Activated B cell treated with CpG ODN at 0.5 μM for 24 hours (primary cell): ENCODE measurements at regions not wholly inside any gene's neighbourhood (a gene's known extent, or its start where the extent isn't known, plus 50 kb on each side); places are given as distances from the start of the nearest gene placed in this dataset.

Experiments
- ATAC-seq: fragments of 200-7000 bp; cut with Tn5 transposase; one replicate; pipeline ENCODE4 v1.10.0; 2021; ENCODE audit warnings: low read depth, mild to moderate bottlenecking, moderate library complexity
- CTCF ChIA-PET: fragments of 350-600 bp; sonication (Branson Sonifier 250); formaldehyde crosslinking; loops from one replicate; lab custom pipeline; 2021; ENCODE audit warnings: antibody characterized with exemption; lab: Charles Lee
- POLR2A ChIA-PET: fragments of 350-600 bp; sonication (Branson Sonifier 250); formaldehyde crosslinking; loops from one replicate; lab custom pipeline; 2021; ENCODE audit warnings: antibody characterized with exemption; lab: Charles Lee
- DNase-seq: peaks from one replicate; pipeline ENCODE4 v3.0.0; 2022
- H3K27ac Mint-ChIP-seq: one replicate; pipeline ENCODE4 v1.8.0; 2020; ENCODE audit warnings: mixed read lengths
- H3K27me3 Mint-ChIP-seq: one replicate; pipeline ENCODE4 v1.8.0; 2021; ENCODE audit warnings: mixed read lengths
- H3K36me3 Mint-ChIP-seq: one replicate; pipeline ENCODE4 v1.8.0; 2021; ENCODE audit warnings: low read depth, mixed read lengths
- H3K4me1 Mint-ChIP-seq: one replicate; pipeline ENCODE4 v1.8.0; 2021; ENCODE audit warnings: mixed read lengths
- H3K4me3 Mint-ChIP-seq: one replicate; pipeline ENCODE4 v1.8.0; 2020; ENCODE audit warnings: mild to moderate bottlenecking, mixed read lengths
- H3K9me3 Mint-ChIP-seq: one replicate; pipeline ENCODE4 v1.8.0; 2020; ENCODE audit warnings: mixed read lengths
- CTCF ChIP-seq: fragments of 200-600 bp; IDR thresholded peaks from one replicate; pipeline ENCODE4 v1.8.0; 2022; ENCODE audit warnings: antibody characterized with exemption, mild to moderate bottlenecking
- intact Hi-C: fragments of 100-400 bp; cut with micrococcal nuclease; formaldehyde crosslinking; loops from one replicate; pipeline ENCODE4 v1.15.1; 2024

GRCh38 chr5:1726956-1727355, 72.7 kb downstream of the MRPL36 start:
- ATAC-seq (no peak), DNase-seq (no peak)
- no peak for TF ChIP-seq CTCF
- H3K4me3 Mint-ChIP-seq: no peak overlapping the region
- POLR2A ChIA-PET: no interaction called here
- H3K36me3 Mint-ChIP-seq: no peaks in the 10 kb centered on the region
- intact Hi-C loops: no loop called here
- no peaks in the 10 kb centered on the region for H3K4me1 Mint-ChIP-seq
- peaks cover 3% of the 10 kb centered on the region for H3K27me3 Mint-ChIP-seq
- CTCF ChIA-PET: no interaction called here
- H3K9me3 Mint-ChIP-seq: no peaks in the 10 kb centered on the region
- no peak overlapping the region for H3K27ac Mint-ChIP-seq

DNA sequence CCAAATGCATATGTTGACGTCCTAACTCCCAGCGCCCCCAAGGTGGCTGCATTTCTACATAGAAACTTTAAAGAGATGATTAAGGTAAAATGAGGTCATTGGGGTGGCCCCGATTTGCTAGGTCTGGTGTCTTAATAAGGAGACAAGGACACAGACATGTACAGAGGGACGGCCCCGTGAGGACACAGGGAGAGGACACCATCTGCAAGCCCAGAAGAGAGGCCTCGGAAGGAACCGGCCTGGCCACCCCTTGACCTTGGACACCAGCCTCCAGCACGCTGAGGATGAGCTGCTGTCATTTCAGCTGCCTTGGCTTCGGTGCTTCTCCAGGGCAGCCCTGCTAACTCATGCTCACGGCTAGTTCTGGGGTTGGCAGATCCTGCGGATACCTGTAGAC, 73.2 kb downstream of the MRPL36 start:
- DNase-seq (no peak), ATAC-seq (no peak)
- ChIA-PET POLR2A (no interaction called here), CTCF (no interaction called here)
- no peaks in the 10 kb centered on the region for H3K9me3 Mint-ChIP-seq
- no peaks in the 10 kb centered on the region for H3K36me3 Mint-ChIP-seq
- TF ChIP-seq CTCF: no peak
- H3K27ac Mint-ChIP-seq: no peak overlapping the region
- intact Hi-C loops: no loop called here
- peaks cover 3% of the 10 kb centered on the region for H3K27me3 Mint-ChIP-seq
- no peaks in the 10 kb centered on the region for H3K4me1 Mint-ChIP-seq
- H3K4me3 Mint-ChIP-seq: no peak overlapping the region

GRCh38 chr5:1725641-1726468, 73.8 kb downstream of the MRPL36 start:
- H3K4me3 Mint-ChIP-seq: no peak overlapping the region
- CTCF ChIA-PET: no interaction called here
- ATAC-seq: no peak
- POLR2A ChIA-PET: no interaction called here
- DNase-seq: no peak
- intact Hi-C loops: no loop called here
- no peaks in the 10 kb centered on the region for H3K36me3 Mint-ChIP-seq
- H3K27ac Mint-ChIP-seq: no peak overlapping the region
- no peak for TF ChIP-seq CTCF
- no peaks in the 10 kb centered on the region for H3K9me3 Mint-ChIP-seq
- H3K4me1 Mint-ChIP-seq: no peaks in the 10 kb centered on the region
- H3K27me3 Mint-ChIP-seq: peaks cover 3% of the 10 kb centered on the region

GRCh38 chr5:1724822-1725602, 74.6 kb downstream of the MRPL36 start:
- Mint-ChIP-seq H3K9me3 (peaks cover 6% of the 10 kb centered on the region), H3K4me1 (no peaks in the 10 kb centered on the region), H3K36me3 (no peaks in the 10 kb centered on the region), H3K4me3 (no peak overlapping the region), H3K27ac (no peak overlapping the region), H3K27me3 (peaks cover 3% of the 10 kb centered on the region)
- DNase-seq (no peak), ATAC-seq (no peak)
- ChIA-PET POLR2A (no interaction called here), CTCF (no interaction called here)
- intact Hi-C loops: no loop called here
- no peak for TF ChIP-seq CTCF
